GM19397 (cell line): ENCODE measurements at regions not wholly inside any gene's neighbourhood (a gene's known extent, or its start where the extent isn't known, plus 50 kb on each side); places are given as distances from the start of the nearest gene placed in this dataset.

Experiments used
- ATAC-seq: cut with Tn5 transposase; IDR thresholded peaks from one replicate; pipeline ENCODE4 v1.9.1; 2021; ENCODE audit warnings: mild to moderate bottlenecking, moderate library complexity; ENCODE audit not compliant: unreplicated experiment

DNA sequence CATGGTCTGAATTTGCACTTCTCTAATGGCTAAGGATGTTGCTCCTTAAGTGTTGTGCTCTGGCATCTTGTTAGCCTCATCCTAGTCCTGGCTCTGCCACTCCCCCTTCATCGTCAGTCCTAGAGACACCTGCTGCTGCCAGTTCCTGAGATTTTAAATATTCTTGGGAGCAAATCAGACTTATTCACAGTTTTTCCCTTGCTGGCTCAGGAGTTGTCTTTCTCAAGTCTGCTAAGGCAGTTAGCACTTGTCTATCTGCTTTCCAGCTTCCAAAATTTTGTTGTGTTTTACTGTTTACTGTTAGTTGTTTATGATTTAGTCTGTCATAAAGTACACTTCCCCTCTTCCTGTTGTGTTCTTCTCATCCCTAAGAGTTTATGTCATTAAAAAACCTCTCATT is 201.0 kb downstream of the KIF26A start:
- ATAC-seq: no peak

DNA sequence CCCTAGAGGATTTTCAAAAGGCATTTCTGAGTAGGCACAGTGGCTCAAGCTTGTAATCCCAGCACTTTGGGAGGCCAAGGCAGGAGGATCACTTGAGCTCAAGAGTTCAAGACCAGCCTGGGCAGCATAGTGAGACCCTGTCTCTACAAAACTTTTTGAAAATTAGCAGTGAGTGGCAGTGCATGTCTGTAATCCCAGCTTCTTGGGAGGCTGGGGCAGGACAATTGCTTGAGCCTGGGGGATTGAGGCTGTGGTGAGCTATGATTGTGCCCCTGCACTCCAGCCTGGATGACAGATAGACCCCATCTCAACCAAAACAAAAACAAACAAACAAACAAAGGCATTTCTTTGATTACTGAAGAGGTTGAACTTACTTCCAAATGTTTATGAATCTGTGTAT is 201.4 kb downstream of the KIF26A start:
- ATAC-seq: no peak

DNA sequence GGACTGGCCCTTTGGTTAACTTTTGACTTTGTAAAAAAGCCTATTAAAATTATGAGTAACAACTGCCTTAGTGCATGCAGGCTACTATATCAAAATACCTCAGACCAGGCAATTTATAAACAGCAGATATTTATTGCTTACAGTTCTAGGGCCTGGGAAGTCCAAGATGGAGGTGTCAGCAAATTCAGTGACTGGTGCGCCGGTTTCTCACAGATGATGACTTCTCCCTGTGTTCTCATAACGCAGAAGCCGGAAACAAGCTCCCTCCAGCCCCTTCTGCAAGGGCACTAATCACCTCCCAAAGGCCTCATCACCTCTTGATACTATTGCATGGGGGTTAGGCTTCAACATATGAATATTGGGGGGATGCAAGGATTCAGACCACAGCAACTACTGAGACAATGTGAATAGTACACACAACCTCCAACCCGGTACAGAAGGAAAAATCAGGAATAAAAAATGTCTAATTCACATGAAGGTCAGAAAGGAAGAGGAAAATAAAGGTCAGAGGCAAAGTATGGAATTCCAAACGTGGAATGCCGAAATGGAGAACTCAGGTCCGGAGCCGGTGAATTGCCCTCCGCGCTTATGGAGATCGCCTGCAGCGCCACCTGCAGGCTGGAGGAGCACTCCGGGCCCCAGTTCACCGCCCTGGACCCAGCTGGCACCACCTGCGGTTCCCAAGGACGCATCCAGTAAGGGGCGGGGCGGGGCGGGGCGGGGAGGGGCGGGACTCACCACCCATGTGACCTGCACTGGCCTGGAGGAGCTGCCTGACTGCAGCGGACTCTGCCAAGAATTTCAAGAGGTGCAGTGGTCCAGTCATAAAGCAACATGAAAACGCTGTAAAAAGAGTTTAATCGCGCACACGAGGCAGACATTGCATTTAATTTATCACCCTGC is 203.4 kb downstream of the KIF26A start:
- ATAC-seq: no peak

GRCh38 chr14:104342435-104343293 is 204.3 kb downstream of the KIF26A start:
- ATAC-seq: no peak

DNA sequence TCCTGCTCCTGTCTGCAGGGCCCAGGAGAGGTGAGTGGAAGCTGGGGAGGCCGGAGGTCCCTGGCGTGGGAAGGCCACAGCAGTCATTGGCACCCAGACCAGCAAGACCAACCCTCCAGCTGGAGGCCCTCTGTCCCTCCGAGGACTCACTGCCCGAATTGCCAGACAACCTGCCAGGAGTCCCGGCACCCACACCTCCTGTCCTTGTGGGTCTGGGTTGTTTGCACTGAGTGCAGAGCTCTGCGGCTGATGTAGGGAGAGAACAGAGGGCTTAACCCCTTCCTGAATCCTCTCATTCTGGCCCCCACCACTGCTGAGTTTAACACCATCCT is 204.9 kb downstream of the KIF26A start:
- no peak for ATAC-seq

DNA sequence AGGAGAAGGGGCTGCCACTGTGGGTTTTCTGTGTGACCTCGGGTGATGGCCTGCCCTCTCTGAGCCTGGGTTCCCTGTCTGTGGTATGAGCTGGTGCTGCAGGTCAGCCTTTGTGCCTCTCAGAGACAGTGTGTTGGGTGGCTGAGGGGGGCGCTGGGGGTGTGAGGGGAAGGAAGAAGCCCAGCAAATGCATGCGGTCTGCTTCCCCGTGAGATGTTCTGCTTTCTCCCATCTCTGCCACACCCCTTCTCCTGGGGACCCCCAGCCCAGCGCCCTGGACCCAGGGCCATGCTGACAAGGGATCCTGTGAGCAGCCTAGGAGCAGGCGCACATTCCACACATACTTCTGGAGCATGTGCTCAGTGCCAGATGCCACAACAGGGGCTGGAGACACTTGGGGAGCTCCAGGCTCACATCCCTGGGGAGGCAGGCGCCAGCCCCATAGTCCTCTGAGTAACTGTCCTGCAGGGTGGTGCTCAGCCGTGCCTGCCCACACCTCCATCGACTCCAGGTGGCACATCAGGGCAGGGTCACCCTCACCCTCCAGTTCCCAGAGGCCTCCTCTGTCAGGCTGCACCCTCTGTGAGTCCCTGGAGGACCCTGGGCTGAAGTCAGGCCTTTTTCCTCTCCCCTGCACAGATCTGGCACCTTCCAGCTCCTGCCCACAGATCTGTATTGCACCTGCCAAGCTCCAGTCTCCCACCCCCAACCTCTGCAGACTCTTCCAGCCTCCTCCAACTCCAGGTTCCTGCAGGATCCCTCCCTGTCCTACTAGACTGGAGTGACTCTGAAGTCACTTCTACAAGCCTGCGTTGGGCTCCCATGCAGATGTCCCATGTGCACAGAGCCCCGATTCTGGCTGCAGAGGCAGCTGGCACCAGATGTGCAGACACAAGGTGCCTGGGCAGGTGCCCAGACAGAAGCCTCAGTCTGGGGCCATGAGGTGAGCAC is 205.6 kb downstream of the KIF26A start:
- no peak for ATAC-seq

DNA sequence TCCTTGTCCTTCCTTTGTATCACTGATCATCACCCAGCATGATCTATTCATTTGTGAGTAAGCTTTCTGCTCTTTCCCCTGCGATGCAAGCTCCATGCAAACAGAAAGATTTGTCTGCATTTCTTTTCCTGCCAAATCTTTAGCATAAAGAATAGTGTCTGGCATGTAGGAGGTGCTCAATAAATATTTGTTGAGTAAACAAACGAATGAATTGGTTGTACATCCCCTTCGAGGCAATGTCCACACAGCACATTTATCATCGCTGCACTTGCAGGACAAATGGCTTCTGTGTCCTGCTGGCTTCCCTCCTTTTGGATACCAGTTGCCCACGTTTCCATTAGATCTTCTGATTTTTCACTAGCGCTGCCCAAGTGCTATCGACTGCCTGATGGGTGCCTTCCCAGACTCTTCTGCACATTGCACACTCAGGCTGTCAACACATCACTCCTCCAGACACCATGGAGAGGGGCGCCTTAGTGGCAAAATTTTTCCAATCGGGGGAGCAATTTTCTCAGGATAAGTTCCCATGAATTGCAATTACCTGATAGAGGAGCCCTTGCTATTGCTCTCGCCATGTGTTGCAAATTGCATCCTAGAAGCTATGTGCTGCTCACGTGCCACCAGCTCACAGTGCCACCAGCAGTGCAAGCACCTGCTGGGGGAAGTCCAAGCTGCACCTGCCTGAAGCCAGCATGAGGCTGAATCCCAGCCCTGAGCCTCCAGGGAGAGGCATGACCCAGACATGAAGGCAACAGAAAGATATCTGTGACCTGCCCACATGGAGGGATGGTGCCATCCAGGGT is 206.6 kb downstream of the KIF26A start:
- ATAC-seq: no peak

GRCh38 chr14:104345621-104346462 is 207.5 kb downstream of the KIF26A start:
- no peak for ATAC-seq

DNA sequence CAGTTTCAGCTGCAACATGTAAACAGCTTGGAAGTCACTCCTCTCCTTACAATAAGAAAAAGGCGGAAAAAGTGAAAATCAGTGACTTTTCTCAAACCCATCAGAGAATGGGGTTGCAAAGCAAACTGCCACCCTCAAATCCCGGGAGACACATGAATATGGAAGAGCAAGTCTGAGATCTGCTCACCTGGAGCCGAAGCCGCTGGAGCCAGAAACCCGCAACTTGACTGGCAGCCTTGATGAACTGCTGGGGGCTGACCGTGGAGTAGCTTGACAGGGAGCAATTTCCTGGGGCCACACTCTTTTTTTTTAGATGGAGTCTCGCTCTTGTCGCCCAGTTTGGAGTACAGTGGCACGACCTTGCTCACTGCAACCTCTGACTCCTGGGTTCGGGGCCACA is 208.2 kb downstream of the KIF26A start:
- no peak for ATAC-seq

GRCh38 chr14:104348741-104349140 is 210.4 kb downstream of the KIF26A start:
- ATAC-seq: no peak

GRCh38 chr14:104349950-104350349 is 211.6 kb downstream of the KIF26A start:
- ATAC-seq: no peak

GRCh38 chr14:104350463-104351185 is 212.2 kb downstream of the KIF26A start:
- ATAC-seq: no peak

DNA sequence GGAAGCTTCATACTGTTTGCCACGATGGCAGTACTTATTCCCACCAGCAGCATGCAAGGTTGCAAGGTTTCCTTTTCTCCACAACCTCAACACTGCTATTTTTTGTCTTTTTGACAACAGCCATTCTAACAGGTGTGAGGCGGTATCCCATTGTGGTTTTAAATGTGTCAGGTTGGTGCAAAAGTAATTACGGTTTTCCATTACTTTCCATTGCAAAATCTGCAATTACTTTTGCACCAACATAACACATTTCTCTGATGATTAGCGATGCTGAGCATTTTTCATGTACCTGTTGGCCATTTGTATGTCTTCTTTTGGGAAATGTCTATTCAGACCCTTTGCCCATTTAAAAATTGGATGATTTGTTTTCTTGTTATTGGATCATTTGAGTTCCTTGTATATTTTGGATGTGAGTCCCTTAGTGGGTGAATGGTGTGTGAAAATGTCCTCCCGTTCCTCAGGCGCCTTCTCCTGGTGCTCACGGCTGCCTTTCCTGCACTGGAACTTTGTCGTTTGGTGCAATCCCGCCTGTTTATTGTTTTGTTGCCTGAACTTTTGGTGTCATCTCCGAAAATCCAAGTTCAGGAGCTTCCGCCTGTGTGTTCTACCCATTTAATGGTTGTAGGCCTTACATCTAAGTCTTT is 213.6 kb downstream of the KIF26A start:
- no peak for ATAC-seq

DNA sequence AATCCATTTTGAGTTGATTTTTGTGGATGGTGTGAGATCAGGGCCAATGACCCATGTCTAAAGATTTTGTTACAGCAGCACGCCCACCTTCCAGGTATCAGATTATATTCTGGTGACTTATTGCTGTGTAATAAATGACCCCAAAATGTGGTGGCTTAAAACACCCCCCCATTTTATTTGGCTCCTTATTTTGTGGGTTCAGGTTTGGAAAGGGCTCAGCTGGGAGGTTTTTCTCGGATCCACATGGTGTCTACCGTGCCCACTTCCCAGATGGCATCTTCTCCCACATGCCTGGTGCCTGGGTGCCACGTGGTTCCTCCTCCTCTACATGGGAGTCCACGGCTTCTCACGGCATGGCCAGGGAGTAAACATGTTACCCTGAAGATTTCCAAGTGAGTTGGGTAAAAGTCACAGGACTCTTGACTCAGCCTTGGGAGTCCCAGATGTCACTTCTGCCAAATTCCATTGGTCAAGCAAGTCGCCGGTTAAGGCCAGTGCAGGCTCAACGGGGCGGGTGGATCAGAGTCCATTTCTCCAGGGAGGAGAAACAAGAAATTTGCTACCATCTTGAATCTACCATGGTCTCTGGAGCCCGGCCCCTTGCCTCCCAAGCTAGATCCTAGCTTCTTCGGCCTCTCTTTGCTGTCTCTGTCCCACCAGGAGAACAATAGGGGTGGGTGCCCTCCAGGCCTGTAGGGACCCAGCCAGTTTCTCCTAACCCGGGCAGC is 214.3 kb downstream of the KIF26A start:
- no peak for ATAC-seq

DNA sequence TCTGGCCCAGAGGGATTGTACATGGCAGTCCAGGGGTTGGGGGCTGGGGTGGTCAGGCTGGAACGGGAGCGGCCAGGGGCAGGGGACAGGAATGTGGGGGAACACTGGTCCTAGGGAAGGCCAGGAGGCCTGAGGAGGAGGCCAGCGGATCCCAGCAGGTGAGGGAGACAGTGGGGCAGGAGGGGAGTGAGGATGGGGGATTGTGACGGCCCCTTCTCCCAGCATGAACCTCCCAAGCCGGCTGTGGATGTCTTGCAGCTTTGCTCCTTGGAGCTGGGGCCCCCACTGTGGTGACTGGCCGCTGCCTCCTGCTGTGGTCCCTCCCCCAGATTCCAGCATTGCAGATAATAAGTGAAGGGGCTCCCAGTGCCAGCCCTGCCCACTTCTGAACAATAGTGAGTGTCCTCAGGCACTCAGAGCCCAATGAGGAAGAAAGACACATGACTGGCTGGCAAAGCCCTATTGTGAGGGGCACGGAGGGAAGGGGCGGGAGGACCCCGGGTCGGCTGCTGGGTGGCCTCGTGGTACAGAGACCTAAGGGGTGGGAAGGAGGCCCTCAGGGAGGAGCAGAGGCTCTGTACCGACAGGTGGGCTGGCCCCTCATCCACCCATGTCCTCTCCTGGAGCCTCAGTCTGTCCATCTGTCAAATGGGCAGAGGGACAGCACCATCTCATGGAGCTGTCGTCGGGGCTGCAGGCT is 215.0 kb downstream of the KIF26A start:
- ATAC-seq: no peak

- no peak for ATAC-seq
These were observed 215.7 kb downstream of the KIF26A start for GRCh38 chr14:104353921-104354701.
